ENCODE measurements at regions not wholly inside any gene's neighbourhood (a gene's known extent, or its start where the extent isn't known, plus 50 kb on each side); places are given as distances from the start of the nearest gene placed in this dataset.

DNA sequence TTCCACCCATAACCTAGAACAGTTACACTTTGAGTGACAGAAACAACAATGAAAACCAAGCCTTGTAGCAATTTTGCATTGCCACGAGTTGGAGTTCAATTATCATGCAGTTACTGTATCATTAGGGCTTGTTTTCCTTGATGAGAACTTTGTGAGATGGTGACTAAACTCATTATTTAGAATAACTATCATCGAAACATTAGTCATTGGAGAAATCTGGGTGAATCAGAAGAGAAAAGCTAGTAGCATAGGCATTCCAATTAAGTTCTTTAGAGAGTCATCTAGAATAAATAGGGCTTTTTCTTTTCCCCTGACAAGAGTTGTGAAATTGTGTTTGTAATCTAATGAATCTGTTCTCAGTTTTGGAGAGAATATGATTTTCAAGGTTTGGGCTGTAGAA lies 122.8 kb upstream of the DOCK10 start:
- TF ChIP-seq, protein P1, sequence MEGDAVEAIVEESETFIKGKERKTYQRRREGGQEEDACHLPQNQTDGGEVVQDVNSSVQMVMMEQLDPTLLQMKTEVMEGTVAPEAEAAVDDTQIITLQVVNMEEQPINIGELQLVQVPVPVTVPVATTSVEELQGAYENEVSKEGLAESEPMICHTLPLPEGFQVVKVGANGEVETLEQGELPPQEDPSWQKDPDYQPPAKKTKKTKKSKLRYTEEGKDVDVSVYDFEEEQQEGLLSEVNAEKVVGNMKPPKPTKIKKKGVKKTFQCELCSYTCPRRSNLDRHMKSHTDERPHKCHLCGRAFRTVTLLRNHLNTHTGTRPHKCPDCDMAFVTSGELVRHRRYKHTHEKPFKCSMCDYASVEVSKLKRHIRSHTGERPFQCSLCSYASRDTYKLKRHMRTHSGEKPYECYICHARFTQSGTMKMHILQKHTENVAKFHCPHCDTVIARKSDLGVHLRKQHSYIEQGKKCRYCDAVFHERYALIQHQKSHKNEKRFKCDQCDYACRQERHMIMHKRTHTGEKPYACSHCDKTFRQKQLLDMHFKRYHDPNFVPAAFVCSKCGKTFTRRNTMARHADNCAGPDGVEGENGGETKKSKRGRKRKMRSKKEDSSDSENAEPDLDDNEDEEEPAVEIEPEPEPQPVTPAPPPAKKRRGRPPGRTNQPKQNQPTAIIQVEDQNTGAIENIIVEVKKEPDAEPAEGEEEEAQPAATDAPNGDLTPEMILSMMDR (IDR thresholded peaks at IDR 0.05): no peak
- no peak for TF ChIP-seq POLR2A (IDR thresholded peaks at IDR 0.05)
